ENCODE measurements at regions not wholly inside any gene's neighbourhood (a gene's known extent, or its start where the extent isn't known, plus 50 kb on each side); places are given as distances from the start of the nearest gene placed in this dataset.

DNA sequence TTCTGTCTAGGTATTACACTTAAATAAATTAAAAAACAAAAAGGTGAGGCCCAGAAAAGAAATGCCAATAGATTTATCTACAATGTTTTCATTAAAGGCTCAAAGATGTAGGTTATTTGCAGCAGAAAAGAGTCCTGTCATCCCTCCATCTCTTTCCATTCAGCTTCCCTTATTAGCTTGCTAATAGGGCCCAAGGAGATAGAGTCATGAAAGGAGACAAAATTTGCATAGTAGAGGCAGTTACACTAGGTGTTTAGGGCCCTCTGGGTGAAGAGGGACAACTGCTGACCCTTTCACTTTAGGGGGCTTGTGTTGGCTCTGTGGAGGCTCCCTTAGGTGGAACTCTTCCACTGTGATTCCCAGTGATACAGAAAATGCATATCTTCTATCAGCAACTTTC is 58.4 kb upstream of the TACR3 start:
- TF ChIP-seq CTCF (IDR thresholded peaks at IDR 0.05; ENCODE audit: low read length) (no peak), EZH2phosphoT487 (IDR thresholded peaks at IDR 0.05; ENCODE audit: low read length) (no peak)

All from MM.1S (cell line).